Suprapubic skin (tissue), 4 donors: ENCODE measurements at regions not wholly inside any gene's neighbourhood (a gene's known extent, or its start where the extent isn't known, plus 50 kb on each side); places are given as distances from the start of the nearest gene placed in this dataset.

ENCODE experiments used
- DNase-seq, 2 donors: peaks; one replicate each; pipeline ENCODE4 v3.0.0-alpha.2; 2019; ENCODE audit warnings: low spot score in 2 of 2
- H3K27ac ChIP-seq: fragments of 200-600 bp; sonication (generic); one replicate; pipeline ENCODE4 v1.5.1; 2019
- H3K27me3 ChIP-seq: fragments of 200-600 bp; sonication (generic); one replicate; pipeline ENCODE4 v1.5.1; 2019
- H3K36me3 ChIP-seq: fragments of 200-600 bp; sonication (generic); one replicate; pipeline ENCODE4 v1.5.1; 2019
- H3K4me1 ChIP-seq: fragments of 200-600 bp; sonication (generic); one replicate; pipeline ENCODE4 v1.5.1; 2019
- H3K4me3 ChIP-seq: fragments of 200-600 bp; sonication (generic); one replicate; pipeline ENCODE4 v1.5.1; 2019; ENCODE audit warnings: mild to moderate bottlenecking
- H3K9me3 ChIP-seq: fragments of 200-600 bp; sonication (generic); one replicate; pipeline ENCODE4 v1.5.1; 2019
- EP300 ChIP-seq: sonication (generic); formaldehyde crosslinking; IDR thresholded peaks from one replicate; pipeline ENCODE4 v1.6.1; 2017; ENCODE audit warnings: antibody characterized with exemption
- POLR2A ChIP-seq, 2 donors: fragments of 450-650 bp; IDR thresholded peaks; one replicate each; pipeline ENCODE4 v1.6.1; 2017; ENCODE audit warnings: antibody characterized with exemption in 2 of 2, mild to moderate bottlenecking in 2 of 2, moderate library complexity in 2 of 2
- POLR2AphosphoS5 ChIP-seq, 3 donors: sonication (generic); formaldehyde crosslinking; IDR thresholded peaks; one replicate each; pipeline ENCODE4 v1.6.1; 2017; ENCODE audit warnings: antibody characterized with exemption in 3 of 3
- WGBS: methylation state at CpG from one replicate; pipeline ENCODE4 v1.1.5; 2018; 5-methylcytosine and 5-hydroxymethylcytosine counted together
- TF ChIP-seq, protein P1 (sequence below), 2 donors: fragments of 200-600 bp in 1 of 2; fragments of 450-650 bp in 1 of 2; sonication (generic) in 1 of 2; IDR thresholded peaks; one replicate each; pipeline ENCODE4 v1.5.1; 2016 to 2019; ENCODE audit warnings: antibody characterized with exemption in 2 of 2, mild to moderate bottlenecking in 1 of 2, moderate library complexity in 1 of 2

GRCh38 chr2:37847792-37848191, 77.3 kb upstream of the RMDN2 start:
- no peak for TF ChIP-seq POLR2AphosphoS5 (IDR thresholded peaks at IDR 0.05)
- no peak for TF ChIP-seq EP300
- TF ChIP-seq, protein P1, sequence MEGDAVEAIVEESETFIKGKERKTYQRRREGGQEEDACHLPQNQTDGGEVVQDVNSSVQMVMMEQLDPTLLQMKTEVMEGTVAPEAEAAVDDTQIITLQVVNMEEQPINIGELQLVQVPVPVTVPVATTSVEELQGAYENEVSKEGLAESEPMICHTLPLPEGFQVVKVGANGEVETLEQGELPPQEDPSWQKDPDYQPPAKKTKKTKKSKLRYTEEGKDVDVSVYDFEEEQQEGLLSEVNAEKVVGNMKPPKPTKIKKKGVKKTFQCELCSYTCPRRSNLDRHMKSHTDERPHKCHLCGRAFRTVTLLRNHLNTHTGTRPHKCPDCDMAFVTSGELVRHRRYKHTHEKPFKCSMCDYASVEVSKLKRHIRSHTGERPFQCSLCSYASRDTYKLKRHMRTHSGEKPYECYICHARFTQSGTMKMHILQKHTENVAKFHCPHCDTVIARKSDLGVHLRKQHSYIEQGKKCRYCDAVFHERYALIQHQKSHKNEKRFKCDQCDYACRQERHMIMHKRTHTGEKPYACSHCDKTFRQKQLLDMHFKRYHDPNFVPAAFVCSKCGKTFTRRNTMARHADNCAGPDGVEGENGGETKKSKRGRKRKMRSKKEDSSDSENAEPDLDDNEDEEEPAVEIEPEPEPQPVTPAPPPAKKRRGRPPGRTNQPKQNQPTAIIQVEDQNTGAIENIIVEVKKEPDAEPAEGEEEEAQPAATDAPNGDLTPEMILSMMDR (IDR thresholded peaks at IDR 0.05): no peak
- DNase-seq: no peak
- Histone ChIP-seq H3K4me1 (no peaks in the 10 kb centered on the region), H3K27ac (no peak overlapping the region), H3K36me3 (no peaks in the 10 kb centered on the region), H3K4me3 (no peak overlapping the region), H3K9me3 (no peaks in the 10 kb centered on the region), H3K27me3 (no peaks in the 10 kb centered on the region)
- WGBS: 78% methylated on average over 5 of the region's 5 CpGs

DNA sequence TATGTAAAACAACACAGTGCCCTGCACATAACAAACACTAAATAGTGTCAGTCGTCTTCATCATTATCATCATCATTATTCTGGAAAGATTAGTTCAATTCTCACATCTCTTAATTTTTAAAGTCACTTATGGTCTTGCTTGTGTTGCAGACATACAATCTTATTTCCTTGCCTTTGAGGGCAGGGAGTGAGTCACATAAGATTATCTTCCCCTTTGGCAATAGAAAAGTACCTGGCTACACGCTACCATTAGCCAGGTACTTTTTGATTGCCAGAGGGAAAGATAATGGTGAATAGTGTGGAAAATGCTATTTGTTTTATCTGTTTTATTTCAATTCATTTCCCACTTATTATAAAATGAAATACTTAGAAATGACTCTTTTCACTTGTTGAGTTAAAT, 76.6 kb upstream of the RMDN2 start:
- no peak overlapping the region for H3K4me3 ChIP-seq
- no peak overlapping the region for H3K27ac ChIP-seq
- no peak for TF ChIP-seq POLR2A (IDR thresholded peaks at IDR 0.05)
- TF ChIP-seq, protein P1 (IDR thresholded peaks at IDR 0.05): no peak
- no peak for TF ChIP-seq EP300
- TF ChIP-seq POLR2AphosphoS5 (IDR thresholded peaks at IDR 0.05): no peak
- no peaks in the 10 kb centered on the region for H3K9me3 ChIP-seq
- 46% methylated on average over 2 of the region's 2 CpGs for WGBS
- H3K27me3 ChIP-seq: no peaks in the 10 kb centered on the region
- H3K36me3 ChIP-seq: no peaks in the 10 kb centered on the region
- no peak for DNase-seq
- H3K4me1 ChIP-seq: no peaks in the 10 kb centered on the region

GRCh38 chr2:37849911-37850310, 75.2 kb upstream of the RMDN2 start:
- WGBS: 83% methylated on average over 2 of the region's 2 CpGs
- Histone ChIP-seq H3K9me3 (no peaks in the 10 kb centered on the region), H3K4me3 (no peak overlapping the region), H3K36me3 (no peaks in the 10 kb centered on the region), H3K27ac (no peak overlapping the region), H3K27me3 (no peaks in the 10 kb centered on the region), H3K4me1 (peaks cover 7% of the 10 kb centered on the region)
- TF ChIP-seq POLR2AphosphoS5 (IDR thresholded peaks at IDR 0.05): no peak
- TF ChIP-seq EP300: no peak
- TF ChIP-seq, protein P1 (IDR thresholded peaks at IDR 0.05): no peak
- TF ChIP-seq POLR2A (IDR thresholded peaks at IDR 0.05): no peak
- DNase-seq: no peak

DNA sequence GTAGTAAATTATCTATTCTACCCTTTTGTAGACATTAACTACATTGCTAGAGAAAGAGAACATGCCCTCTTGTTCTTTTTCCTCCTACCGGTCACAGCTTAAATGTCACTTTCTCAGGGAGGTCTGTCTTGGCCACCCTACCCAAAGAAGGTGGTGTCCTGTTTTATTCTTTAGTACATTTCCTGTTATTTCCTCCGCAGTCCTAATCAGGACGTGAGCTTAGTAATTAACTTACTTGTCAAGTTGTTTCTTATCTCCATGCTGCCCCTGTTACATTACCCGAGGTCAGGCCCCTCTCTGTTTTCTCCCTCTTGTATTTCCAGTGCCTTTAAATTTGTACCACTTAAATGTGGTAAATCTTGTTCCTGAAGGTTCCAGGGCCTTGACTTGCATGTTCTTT, 73.7 kb upstream of the RMDN2 start:
- Histone ChIP-seq H3K27ac (no peak overlapping the region), H3K27me3 (no peaks in the 10 kb centered on the region), H3K4me3 (no peak overlapping the region), H3K9me3 (no peaks in the 10 kb centered on the region), H3K4me1 (peaks cover 22% of the 10 kb centered on the region), H3K36me3 (no peaks in the 10 kb centered on the region)
- DNase-seq: no peak
- WGBS: 67% methylated on average over 4 of the region's 4 CpGs
- no peak for TF ChIP-seq POLR2AphosphoS5 (IDR thresholded peaks at IDR 0.05)
- no peak for TF ChIP-seq EP300
- TF ChIP-seq, protein P1 (IDR thresholded peaks at IDR 0.05): no peak
- no peak for TF ChIP-seq POLR2A (IDR thresholded peaks at IDR 0.05)

DNA sequence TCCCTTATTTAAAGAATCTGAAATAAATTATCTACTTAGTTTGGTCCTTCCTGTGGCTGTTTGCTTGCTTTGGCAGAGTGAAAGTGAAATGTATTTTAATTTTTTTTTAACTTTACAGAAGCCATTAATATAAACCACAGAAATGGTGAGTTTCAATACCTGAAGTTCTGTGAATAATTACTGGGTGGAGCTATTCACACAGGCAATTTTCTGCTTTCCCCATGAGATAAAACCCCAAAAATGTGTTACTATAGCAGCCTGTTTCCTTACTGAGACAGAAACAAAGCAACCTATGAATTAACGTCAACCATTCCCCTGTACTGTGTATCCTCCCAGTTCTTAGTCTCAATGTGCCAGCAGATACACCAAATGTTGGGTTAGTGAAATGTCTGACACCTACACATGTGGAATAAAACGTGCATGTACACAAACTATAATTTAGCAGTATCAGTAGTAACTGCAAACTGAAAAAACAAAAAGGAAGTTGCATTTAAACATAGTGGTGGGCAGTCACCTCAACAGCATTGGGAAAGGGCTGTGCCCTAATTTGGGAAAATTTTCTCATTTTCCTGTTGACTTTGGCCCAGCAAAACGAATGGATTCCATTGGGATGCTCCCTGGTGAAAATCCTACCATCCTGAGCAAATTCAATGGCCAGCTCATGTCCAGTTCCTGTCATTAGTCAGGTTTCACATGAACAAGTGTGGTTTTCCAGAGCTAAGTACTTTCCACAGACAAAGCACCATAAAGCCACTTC, 73.1 kb upstream of the RMDN2 start:
- no peaks in the 10 kb centered on the region for H3K9me3 ChIP-seq
- WGBS: 58% methylated on average over 3 of the region's 3 CpGs
- H3K4me1 ChIP-seq: peaks cover 26% of the 10 kb centered on the region
- H3K27ac ChIP-seq: peak overlapping the region; percentile 10
- H3K4me3 ChIP-seq: no peak overlapping the region
- H3K27me3 ChIP-seq: no peaks in the 10 kb centered on the region
- DNase-seq: no peak
- TF ChIP-seq EP300: no peak
- TF ChIP-seq, protein P1 (IDR thresholded peaks at IDR 0.05): no peak
- no peaks in the 10 kb centered on the region for H3K36me3 ChIP-seq
